NCI-H82 treated with DMSO at 0.1 percent for 48 hours (cell line): ENCODE measurements at regions not wholly inside any gene's neighbourhood (a gene's known extent, or its start where the extent isn't known, plus 50 kb on each side); places are given as distances from the start of the nearest gene placed in this dataset.
"Not testable (repeated sequence)": the region's sequence is repeated elsewhere in the genome, so short reads cannot be mapped to it uniquely, and the experiment has no call there.

Source experiments
- DNase-seq: peaks from one replicate; lab custom pipeline; 2025; ENCODE audit not compliant: unreplicated experiment; lab: John Stamatoyannopoulos, UW

DNA sequence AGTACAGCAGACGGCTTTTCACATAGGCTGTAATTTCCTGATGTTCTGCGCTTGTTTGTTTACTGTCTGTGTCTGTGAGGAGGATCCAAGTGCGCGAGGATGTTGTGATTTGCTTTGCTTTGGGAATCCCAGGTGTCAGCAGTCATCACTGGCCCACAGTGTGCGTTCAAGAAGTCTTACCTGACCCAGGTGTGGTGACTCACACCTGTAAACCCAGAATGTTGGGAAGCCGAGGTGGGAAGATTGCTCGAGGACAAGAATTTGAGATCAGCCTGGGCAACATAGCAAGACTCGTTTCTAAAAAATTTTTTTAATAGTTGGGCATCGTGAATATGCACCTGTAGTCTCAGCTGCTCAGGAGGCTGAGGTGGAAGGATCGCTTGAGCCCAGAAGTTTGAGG is 110.7 kb downstream of the CRLF3 start:
- DNase-seq, result not testable (repeated sequence)

DNA sequence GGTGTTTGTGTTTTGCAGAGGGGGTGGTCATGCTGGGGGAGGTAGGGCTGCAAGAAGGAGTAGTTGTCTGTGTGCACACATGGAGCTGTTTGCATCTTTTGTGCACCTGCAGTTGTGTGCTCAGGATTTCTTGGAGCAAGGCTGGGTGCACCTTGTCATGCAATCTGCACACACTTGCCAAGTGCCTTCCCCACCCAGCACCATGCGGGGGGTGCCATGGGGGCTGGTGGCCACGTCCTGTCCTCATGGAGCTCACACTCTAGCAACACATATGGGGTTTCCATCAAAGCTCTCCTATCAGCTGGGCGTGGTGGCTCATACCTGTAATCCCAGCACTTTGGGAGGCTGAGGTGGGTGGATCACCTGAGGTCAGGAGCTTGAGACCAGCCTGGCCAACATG is 111.6 kb downstream of the CRLF3 start:
- not testable (repeated sequence) for DNase-seq

DNA sequence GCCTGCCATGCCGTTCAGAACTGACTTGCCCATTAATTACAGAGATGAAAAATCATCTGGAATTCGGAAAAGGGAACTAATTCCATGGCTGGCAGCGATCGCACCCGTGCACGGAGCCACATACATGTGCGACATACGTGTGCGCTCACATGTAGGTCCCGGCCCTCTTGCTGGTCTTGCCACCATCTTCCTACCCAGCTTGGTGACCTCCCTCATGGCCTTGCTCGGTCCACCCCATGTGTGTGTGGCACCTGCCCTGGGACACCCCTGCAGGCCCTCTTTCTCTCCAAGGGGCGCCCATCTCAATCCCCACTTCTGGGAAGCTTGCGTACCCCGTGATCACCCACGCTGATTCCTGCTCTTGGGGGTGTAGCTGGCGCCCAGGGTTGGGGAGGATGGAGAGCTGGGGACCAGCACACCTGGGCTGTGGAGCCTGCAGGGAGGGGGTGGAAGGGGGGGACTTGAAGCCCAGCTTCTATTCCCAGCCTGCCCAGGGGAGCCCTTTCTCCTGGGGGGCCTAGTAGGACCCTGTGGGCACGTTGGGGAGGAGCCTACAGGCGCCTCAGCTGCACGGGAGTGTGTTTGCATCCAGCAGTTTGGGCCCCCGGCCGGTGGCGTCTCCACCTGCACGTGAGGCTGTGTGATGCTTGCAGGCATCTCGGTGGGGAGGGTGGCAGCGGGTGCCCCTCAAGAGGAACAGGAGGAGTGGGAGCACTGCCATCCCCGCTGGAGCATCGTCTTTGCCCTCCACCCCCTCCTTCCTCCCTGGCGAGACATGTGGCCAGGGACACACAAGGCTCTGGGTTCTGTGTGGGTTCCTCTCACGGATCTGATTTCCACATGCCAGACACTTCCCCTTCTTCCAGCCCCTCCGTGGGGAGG is 112.6 kb downstream of the CRLF3 start:
- not testable (repeated sequence) for DNase-seq

DNA sequence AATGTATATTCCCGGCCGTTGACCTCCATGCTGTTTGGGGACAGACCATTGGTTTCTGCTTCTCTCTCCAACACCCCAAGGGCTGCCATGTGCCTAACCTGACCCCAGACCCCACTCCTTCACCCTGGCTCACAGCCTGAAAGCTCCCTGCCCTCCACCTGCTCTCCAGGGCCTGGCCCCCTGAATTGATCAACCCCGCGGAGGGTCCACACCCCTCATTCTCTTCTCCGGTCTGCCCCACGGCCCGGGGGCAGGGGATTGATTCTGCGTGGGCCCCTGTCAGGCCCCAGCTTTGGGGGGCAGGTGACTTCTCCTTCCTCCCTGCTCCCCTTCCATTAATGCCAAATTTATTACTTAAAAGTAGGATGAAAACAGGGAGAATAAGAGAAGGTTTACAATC is 113.3 kb downstream of the CRLF3 start:
- not testable (repeated sequence) for DNase-seq

DNA sequence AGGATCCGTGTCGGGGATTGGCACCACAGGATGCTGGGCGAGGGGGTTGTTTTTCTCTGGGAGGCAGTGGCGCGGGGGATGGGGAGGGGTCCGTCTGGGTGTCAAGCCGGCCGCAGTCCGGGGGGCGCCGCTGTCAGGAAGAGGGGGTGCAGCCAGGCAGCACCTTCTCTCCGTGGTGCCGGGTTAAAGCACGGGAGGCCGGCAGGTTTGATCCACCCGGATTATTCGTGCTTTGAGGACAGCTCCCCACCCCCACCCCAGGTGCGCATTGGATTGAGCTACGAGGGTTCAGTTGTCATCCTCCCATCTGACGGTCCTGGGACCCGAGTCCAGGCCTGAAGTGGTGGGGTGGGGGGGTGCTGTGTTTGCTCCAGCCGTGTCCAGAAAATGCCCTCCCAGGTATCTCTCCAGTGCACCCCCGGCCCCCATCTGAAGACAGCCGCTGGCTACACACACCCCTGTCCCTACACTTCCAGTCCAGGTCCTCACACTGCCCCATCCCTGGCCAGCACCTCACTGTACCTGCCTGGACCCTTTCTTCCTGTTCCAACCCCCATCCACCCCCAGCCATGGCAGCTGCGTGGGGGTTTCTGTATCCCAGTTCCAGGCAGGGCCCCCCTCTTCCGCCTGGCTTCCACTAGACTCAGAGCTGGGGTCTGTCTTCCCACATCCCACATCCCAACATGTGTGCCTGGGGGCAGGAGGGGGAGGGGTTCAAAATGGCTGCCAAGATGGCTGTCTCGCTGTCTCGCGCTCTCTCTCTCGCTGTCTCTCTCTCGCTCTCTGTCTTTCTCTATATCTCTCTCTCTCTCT is 114.0 kb downstream of the CRLF3 start:
- not testable (repeated sequence) for DNase-seq

GRCh38 chr17:30709561-30710275 is 114.8 kb downstream of the CRLF3 start:
- DNase-seq, result not testable (repeated sequence)

DNA sequence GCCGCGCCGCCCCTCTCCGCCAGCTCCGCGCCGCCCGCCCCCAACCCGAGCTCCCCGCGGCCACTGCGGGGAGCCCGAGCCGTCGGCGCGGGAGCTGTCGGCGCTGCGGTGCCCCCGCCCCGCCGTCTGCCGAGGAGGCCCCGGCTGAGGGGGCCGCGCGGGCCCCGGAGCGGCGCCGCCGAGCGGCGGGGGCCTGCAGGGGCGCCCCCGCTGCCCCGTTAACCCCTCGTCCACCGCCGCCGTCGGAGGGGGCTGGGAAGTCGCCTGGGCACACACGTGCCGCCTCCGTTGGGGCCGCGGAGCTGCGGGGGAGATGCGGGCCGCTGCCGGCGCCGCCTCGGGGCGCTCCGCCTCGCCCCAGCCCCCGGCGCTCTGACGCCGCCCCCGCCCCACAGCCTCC is 115.4 kb downstream of the CRLF3 start:
- DNase-seq, result not testable (repeated sequence)

DNA sequence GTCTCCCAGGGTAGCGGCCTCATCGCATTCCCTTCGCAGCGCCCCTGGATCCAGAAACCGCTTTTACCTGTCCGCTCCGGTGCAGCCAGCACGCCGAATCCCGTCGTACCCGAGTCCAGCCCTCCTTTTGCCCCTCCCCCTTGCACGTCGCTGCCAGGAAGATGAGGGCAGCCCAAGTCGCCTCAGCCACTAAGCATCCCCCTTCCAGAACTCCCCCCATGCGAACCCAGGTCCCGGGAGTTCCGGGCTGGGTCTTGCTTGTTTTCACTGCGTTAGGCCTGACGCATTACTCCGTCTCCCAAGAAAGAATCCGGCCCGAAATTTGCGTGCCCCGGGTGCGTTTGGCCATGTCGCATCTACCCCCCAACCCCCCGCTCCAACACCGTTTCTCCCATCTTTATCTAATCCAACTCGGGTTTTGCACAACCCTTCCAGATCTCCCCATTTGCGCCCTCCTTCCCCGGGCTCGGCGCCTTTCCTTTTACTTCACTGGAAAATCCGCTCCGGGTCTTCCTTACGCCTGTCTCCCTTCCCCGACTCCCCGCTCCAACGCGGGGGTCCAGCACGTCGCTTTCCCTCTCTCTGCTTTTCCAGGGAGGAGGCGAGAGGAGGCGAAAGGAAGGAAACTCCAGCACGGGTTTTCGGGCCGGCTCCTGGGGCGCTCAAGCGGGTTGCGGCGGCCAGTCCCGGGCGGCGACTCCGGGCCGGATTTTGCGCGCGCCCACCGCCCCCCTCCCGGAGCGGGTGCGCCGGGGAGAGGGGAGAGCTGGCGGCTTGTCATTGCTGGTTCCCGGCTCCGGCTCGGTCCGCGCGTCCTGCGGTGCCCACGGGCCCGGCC is 116.0 kb downstream of the CRLF3 start:
- peak; percentile 93 for DNase-seq

- not testable (repeated sequence) for DNase-seq
These were observed 116.7 kb downstream of the CRLF3 start for GRCh38 chr17:30707724-30708240.

DNA sequence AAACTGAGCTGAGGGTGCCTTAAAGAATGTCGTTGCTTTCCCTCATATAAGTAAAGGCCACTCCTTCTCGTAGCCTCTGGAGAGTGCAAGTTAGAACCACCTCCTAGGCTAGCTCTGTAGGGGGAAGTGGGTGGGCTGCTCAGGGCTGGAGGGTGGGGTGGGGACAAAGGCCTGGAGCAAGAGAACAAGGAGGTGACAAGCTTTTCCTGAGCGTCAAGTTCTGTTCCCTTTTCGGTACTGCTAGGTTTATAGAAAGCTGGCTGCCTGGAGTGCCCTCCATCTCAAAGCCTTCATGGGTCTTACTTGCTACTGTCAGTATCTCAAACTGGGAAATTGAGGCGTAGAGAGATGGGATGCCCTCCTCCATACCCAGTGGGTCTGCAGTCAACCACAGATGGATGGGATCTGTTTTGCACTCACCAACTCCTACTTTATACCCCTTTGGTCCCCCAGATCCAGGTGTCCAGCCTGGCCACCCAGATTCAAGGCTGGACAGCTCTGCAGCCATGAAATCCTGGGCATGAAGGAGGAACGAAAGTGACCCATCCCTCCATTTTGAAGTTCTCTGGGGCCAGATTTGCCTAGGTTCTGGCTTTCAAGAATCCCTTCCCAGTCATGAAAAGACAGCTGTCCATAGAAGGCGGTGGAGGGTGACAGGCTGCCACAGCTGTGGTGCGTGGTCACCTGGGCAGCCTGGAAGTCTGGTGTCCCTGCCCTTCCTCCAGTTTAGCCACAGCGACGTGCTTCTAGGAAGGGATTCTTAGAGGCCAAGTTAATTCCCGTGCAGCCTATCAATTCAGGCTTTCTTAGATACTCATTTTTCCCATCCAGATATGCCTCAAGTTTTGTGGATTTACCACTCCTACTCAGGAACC is 117.8 kb downstream of the CRLF3 start:
- not testable (repeated sequence) for DNase-seq

DNA sequence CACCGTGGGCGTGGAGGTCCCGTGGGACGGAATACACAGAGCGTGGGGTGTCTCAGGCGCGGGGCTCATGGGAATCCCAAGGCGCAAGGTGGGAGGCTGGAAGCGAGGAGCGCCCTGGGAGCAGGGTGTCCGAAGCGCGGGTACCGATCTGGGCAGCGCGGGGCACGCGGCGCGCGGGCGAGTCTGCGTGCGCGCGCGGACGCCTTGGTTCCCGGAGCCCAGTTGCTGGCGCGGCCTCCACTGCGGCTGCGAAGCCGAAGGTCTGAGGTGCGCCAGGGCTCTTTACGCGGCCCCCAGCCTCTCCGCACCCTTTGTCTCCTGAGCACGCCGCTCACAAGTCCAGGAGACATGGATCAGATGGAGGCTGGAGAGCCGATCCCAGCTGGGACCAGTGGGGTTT is 118.5 kb downstream of the CRLF3 start:
- DNase-seq, result not testable (repeated sequence)

GRCh38 chr17:30701498-30701989 is 122.9 kb downstream of the CRLF3 start:
- DNase-seq, result no peak

DNA sequence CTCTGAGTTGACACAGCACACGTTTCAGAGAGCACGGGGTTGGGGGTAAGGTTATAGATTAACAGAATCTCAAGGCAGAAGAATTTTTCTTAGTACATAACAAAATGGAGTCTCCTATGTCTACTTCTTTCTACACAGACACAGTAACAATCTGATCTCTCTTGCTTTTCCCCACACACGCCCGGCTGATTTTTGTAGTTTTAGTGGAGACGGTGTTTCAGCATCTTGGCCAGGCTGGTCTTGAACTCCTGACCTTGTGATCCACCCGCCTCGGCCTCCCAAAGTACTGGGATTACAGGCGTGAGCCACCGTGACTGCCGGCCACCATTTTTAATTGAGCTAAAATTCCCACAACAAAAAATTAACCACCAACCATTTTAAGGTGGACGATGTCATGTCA is 123.7 kb downstream of the CRLF3 start:
- not testable (repeated sequence) for DNase-seq

- peak; percentile 26 for DNase-seq
These were observed 126.7 kb downstream of the CRLF3 start for GRCh38 chr17:30697619-30698460.

DNA sequence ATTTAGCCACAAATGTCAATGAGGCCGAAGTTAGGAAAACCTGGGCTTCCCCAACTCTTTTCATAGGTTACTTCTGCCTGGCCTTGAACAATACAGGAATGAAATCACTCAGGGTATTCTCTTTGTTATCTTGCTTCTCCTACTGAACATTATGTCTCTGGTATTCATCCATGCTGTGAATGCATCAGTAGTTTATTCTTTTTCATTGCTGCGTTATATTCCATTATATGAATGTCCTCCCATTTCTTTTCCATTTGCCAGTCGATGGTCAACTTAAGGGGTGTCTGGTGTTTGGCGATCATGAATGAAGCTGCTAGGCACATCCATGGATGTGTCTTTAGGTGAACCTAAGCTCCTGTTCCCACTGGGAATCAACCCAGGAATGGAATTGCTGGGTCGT is 128.3 kb downstream of the CRLF3 start:
- no peak for DNase-seq

DNA sequence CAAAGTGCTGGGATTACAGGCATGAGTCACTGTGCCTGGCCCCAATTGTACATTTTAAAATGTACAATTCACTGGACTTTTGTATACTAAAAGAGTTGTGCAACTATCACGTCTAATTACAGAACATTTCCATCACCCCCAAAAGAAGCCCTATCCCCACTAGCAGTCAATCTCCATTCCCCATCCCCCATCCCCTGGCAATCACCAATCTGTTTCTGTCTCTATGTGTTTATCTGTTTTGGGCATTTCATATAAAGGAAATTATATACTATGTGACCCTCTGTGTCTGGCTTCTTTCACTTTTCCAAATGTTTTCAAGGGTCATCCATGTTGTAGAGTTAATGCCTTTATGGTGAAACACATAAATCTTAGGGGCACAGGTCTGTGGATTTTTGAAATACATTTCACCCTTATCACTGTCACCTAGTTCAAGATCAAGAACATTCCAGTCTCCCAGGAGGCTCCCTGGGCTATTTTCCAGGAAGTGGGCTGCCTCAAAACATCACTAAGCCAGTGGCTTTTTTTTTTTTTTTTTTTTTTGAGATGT is 129.2 kb downstream of the CRLF3 start:
- DNase-seq, result not testable (repeated sequence)

DNA sequence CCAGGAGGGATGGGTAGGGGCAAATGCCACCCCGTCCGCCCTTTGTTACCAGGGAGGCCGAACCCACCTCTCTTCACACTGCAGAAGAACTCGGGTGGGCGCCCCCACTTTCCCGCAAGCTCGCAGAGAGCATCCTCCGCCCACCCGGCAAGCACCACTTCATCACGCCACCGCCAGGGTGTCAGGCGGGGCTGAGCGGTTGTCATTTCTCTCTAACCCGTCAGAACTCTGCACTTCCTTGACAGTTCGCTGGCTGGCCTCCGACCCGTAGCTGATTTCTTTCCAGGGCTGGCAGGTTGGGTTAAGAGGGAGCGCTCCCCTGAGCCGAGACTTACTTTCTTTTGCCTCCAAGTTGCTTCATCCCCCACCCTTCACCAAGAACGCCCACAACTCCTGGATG is 130.7 kb downstream of the CRLF3 start:
- DNase-seq, result not testable (repeated sequence)
